ENCODE measurements at regions not wholly inside any gene's neighbourhood (a gene's known extent, or its start where the extent isn't known, plus 50 kb on each side); places are given as distances from the start of the nearest gene placed in this dataset.

DNA sequence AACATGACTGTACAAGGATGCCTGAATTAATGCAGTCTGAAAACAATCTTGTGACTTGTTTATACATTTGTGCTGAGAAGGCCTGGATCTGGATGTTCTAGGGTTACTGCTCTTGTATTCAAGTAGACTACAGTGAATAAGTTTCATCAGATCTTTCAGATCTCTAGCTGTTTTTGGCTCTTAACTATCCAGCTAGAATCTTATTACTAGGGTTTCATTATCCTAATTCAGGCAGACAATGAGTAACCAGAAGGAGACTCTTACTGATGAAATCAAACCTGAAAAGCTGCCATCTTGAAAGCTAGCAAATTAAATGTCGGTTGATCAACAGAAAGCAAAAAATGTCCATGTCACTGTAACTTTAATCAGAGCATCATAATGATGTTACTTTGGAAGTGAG, 112.5 kb upstream of the KCNK2 start:
- TF ChIP-seq RAD21 (IDR thresholded peaks at IDR 0.05; ENCODE audit: low read depth) (no peak), EP300 (IDR thresholded peaks at IDR 0.05; ENCODE audit: borderline replicate concordance) (no peak), CEBPB (IDR thresholded peaks at IDR 0.05) (no peak), EGR1 (IDR thresholded peaks at IDR 0.05) (no peak), ZBTB7A (IDR thresholded peaks at IDR 0.05; ENCODE audit: low read depth) (no peak), TCF12 (IDR thresholded peaks at IDR 0.05; ENCODE audit: low read depth) (no peak), TAF1 (IDR thresholded peaks at IDR 0.05; ENCODE audit: low read depth) (no peak)

Data from Ishikawa (cell line).